Suprapubic skin (tissue), 4 donors: ENCODE measurements at regions not wholly inside any gene's neighbourhood (a gene's known extent, or its start where the extent isn't known, plus 50 kb on each side); places are given as distances from the start of the nearest gene placed in this dataset.

Experiments
- DNase-seq, 2 donors: peaks; one replicate each; pipeline ENCODE4 v3.0.0-alpha.2; 2019; ENCODE audit warnings: low spot score in 2 of 2
- H3K27ac ChIP-seq: fragments of 200-600 bp; sonication (generic); one replicate; pipeline ENCODE4 v1.5.1; 2019
- H3K27me3 ChIP-seq: fragments of 200-600 bp; sonication (generic); one replicate; pipeline ENCODE4 v1.5.1; 2019
- H3K36me3 ChIP-seq: fragments of 200-600 bp; sonication (generic); one replicate; pipeline ENCODE4 v1.5.1; 2019
- H3K4me1 ChIP-seq: fragments of 200-600 bp; sonication (generic); one replicate; pipeline ENCODE4 v1.5.1; 2019
- H3K4me3 ChIP-seq: fragments of 200-600 bp; sonication (generic); one replicate; pipeline ENCODE4 v1.5.1; 2019; ENCODE audit warnings: mild to moderate bottlenecking
- H3K9me3 ChIP-seq: fragments of 200-600 bp; sonication (generic); one replicate; pipeline ENCODE4 v1.5.1; 2019
- EP300 ChIP-seq: sonication (generic); formaldehyde crosslinking; IDR thresholded peaks from one replicate; pipeline ENCODE4 v1.6.1; 2017; ENCODE audit warnings: antibody characterized with exemption
- POLR2A ChIP-seq, 2 donors: fragments of 450-650 bp; IDR thresholded peaks; one replicate each; pipeline ENCODE4 v1.6.1; 2017; ENCODE audit warnings: antibody characterized with exemption in 2 of 2, mild to moderate bottlenecking in 2 of 2, moderate library complexity in 2 of 2
- POLR2AphosphoS5 ChIP-seq, 3 donors: sonication (generic); formaldehyde crosslinking; IDR thresholded peaks; one replicate each; pipeline ENCODE4 v1.6.1; 2017; ENCODE audit warnings: antibody characterized with exemption in 3 of 3
- WGBS: methylation state at CpG from one replicate; pipeline ENCODE4 v1.1.5; 2018; 5-methylcytosine and 5-hydroxymethylcytosine counted together
- TF ChIP-seq, protein P1 (sequence below), 2 donors: fragments of 200-600 bp in 1 of 2; fragments of 450-650 bp in 1 of 2; sonication (generic) in 1 of 2; IDR thresholded peaks; one replicate each; pipeline ENCODE4 v1.5.1; 2016 to 2019; ENCODE audit warnings: antibody characterized with exemption in 2 of 2, mild to moderate bottlenecking in 1 of 2, moderate library complexity in 1 of 2

DNA sequence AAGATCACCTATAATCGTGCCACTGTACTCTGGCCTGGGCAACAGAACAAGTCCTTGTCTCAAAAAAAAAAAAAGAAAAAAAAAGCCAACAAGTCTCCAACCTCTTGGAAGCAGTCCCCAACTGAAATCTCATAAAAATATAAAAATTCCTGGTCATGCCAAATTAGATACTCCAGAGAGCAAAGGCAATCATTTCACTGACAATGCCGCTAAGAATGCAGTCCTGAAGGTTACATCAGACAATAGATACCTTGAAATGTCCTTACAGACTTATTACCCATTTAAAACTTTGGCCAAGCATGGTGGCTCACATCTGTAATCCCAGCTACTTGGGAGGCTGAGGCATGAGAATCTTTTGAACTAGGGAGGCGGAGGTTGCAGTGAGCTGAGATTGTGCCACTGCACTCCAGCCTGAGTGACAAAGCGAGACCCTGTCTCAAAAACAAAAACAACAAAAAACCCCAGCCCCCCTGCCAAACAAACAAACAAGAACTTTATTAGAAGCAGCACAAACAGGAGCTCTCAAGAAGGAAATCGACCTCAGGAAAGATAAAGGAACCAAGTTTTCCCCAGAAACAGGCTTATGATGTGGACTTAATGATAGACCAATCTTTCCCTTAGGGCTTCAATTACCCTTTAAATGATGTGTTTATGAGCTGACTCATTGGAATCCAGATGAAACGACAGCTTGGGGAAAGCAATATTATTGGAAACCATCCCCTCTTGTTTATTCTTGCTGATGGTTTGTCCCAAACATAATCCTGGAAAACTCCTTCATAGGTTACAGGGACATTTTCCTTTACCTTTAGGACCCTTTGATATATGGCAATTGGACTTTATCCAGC lies 53.1 kb upstream of the XCR1 start:
- Histone ChIP-seq H3K9me3 (no peaks in the 10 kb centered on the region), H3K27ac (peak overlapping the region; percentile 29), H3K4me3 (no peak overlapping the region), H3K27me3 (no peaks in the 10 kb centered on the region), H3K36me3 (no peaks in the 10 kb centered on the region), H3K4me1 (peaks cover 40% of the 10 kb centered on the region)
- 56% methylated on average over 6 of the region's 6 CpGs for WGBS
- DNase-seq: no peak
- TF ChIP-seq, protein P1, sequence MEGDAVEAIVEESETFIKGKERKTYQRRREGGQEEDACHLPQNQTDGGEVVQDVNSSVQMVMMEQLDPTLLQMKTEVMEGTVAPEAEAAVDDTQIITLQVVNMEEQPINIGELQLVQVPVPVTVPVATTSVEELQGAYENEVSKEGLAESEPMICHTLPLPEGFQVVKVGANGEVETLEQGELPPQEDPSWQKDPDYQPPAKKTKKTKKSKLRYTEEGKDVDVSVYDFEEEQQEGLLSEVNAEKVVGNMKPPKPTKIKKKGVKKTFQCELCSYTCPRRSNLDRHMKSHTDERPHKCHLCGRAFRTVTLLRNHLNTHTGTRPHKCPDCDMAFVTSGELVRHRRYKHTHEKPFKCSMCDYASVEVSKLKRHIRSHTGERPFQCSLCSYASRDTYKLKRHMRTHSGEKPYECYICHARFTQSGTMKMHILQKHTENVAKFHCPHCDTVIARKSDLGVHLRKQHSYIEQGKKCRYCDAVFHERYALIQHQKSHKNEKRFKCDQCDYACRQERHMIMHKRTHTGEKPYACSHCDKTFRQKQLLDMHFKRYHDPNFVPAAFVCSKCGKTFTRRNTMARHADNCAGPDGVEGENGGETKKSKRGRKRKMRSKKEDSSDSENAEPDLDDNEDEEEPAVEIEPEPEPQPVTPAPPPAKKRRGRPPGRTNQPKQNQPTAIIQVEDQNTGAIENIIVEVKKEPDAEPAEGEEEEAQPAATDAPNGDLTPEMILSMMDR (IDR thresholded peaks at IDR 0.05): no peak
- TF ChIP-seq POLR2AphosphoS5 (IDR thresholded peaks at IDR 0.05) (no peak), EP300 (no peak), POLR2A (IDR thresholded peaks at IDR 0.05) (no peak)

DNA sequence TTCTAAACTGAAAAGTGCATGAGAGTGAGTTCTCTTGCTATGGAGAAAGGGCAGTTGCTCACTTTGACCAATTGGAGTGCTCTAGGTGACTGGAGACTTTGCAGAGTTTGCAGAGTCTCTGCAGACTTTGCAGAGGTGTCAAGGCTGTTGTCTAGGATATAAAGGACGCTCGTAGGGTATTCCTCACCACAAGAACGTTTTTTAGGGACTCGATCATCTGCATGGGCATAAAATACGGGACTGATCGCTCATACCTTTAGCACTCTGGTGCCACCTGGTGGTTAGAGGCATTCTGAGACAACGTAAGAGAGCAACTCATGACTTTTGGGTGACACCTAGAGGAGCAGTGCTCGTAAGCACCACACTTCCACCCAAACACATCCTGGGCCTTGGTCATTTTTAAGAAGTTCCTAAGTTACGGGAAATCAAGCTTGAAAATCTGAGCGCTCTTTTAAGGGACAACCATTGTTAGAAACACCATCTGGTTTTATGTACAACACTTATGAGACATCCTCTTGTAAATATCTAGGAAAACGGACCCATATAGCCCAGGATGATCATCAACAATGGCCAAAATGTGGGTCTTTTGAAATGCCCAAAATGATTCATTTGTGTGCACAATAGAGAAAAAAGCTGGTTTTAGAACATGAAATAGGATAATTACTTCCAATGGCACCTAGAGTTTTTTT lies 51.6 kb upstream of the XCR1 start:
- H3K27ac ChIP-seq: no peak overlapping the region

More for the DNA sequence above, 51.6 kb upstream of the XCR1 start:
- H3K9me3 ChIP-seq: no peaks in the 10 kb centered on the region
- peak; percentile 94 for DNase-seq
- no peaks in the 10 kb centered on the region for H3K27me3 ChIP-seq
- H3K4me3 ChIP-seq: no peak overlapping the region
- H3K4me1 ChIP-seq: peaks cover 34% of the 10 kb centered on the region
- no peaks in the 10 kb centered on the region for H3K36me3 ChIP-seq
- TF ChIP-seq POLR2AphosphoS5 (IDR thresholded peaks at IDR 0.05): peak in 1 of 3 donors; percentile 18
- no peak for TF ChIP-seq EP300
- TF ChIP-seq, protein P1 (IDR thresholded peaks at IDR 0.05): peak; percentile 84 to 95
- TF ChIP-seq POLR2A (IDR thresholded peaks at IDR 0.05): no peak
- 11% methylated on average over 8 of the region's 11 CpGs for WGBS
